ENCODE measurements at regions not wholly inside any gene's neighbourhood (a gene's known extent, or its start where the extent isn't known, plus 50 kb on each side); places are given as distances from the start of the nearest gene placed in this dataset.

- Histone ChIP-seq H3K36me3 (no peaks in the 10 kb centered on the region), H3K4me1 (no peaks in the 10 kb centered on the region), H3K27me3 (no peaks in the 10 kb centered on the region), H3K9me3 (no peaks in the 10 kb centered on the region), H3K27ac (no peak overlapping the region), H3K4me3 (no peak overlapping the region)
- DNase-seq (ENCODE audit: extremely low spot score in 2 of 2) = no peak
- TF ChIP-seq POLR2A (IDR thresholded peaks at IDR 0.05) = no peak
- no peak for TF ChIP-seq CTCF (IDR thresholded peaks at IDR 0.05)
- TF ChIP-seq POLR2AphosphoS5 (IDR thresholded peaks at IDR 0.05; ENCODE audit: insufficient read depth in 1 of 2, low read depth in 1 of 2) = no peak
- intact Hi-C loops (cut with DNase I) = no loop called here
Observed at GRCh38 chr12:40511341-40511740, 180.9 kb upstream of the CNTN1 start.

- no peak for DNase-seq (ENCODE audit: extremely low spot score in 2 of 2)
- TF ChIP-seq POLR2AphosphoS5 (IDR thresholded peaks at IDR 0.05; ENCODE audit: insufficient read depth in 1 of 2, low read depth in 1 of 2) (no peak), CTCF (IDR thresholded peaks at IDR 0.05) (no peak), POLR2A (IDR thresholded peaks at IDR 0.05) (no peak)
- no peaks in the 10 kb centered on the region for H3K27me3 ChIP-seq
Observed at GRCh38 chr12:40515041-40515816, 177.0 kb upstream of the CNTN1 start.

GRCh38 chr12:40522837-40523236 is 169.4 kb upstream of the CNTN1 start:
- intact Hi-C loops (cut with DNase I) = no loop called here
- TF ChIP-seq POLR2A (IDR thresholded peaks at IDR 0.05) = no peak
- TF ChIP-seq POLR2AphosphoS5 (IDR thresholded peaks at IDR 0.05; ENCODE audit: insufficient read depth in 1 of 2, low read depth in 1 of 2) = no peak
- TF ChIP-seq CTCF (IDR thresholded peaks at IDR 0.05) = no peak
- H3K4me1 ChIP-seq = no peaks in the 10 kb centered on the region

More at GRCh38 chr12:40515041-40515816, 177.0 kb upstream of the CNTN1 start:
- intact Hi-C loops (cut with DNase I) = no loop called here
- Histone ChIP-seq H3K4me3 (no peak overlapping the region), H3K4me1 (no peaks in the 10 kb centered on the region), H3K9me3 (no peaks in the 10 kb centered on the region), H3K27ac (no peak overlapping the region), H3K36me3 (no peaks in the 10 kb centered on the region)

GRCh38 chr12:40525054-40525453 is 167.2 kb upstream of the CNTN1 start:
- Histone ChIP-seq H3K27ac (no peak overlapping the region), H3K4me1 (no peaks in the 10 kb centered on the region), H3K36me3 (no peaks in the 10 kb centered on the region), H3K4me3 (no peak overlapping the region), H3K9me3 (no peaks in the 10 kb centered on the region), H3K27me3 (no peaks in the 10 kb centered on the region)
- intact Hi-C loops (cut with DNase I) = no loop called here
- TF ChIP-seq POLR2AphosphoS5 (IDR thresholded peaks at IDR 0.05; ENCODE audit: insufficient read depth in 1 of 2, low read depth in 1 of 2) (no peak), POLR2A (IDR thresholded peaks at IDR 0.05) (no peak), CTCF (IDR thresholded peaks at IDR 0.05) (no peak)
- no peak for DNase-seq (ENCODE audit: extremely low spot score in 2 of 2)

More at GRCh38 chr12:40522837-40523236, 169.4 kb upstream of the CNTN1 start:
- no peak for DNase-seq (ENCODE audit: extremely low spot score in 2 of 2)
- no peaks in the 10 kb centered on the region for H3K36me3 ChIP-seq
- H3K9me3 ChIP-seq = no peaks in the 10 kb centered on the region
- H3K27ac ChIP-seq = no peak overlapping the region
- no peaks in the 10 kb centered on the region for H3K27me3 ChIP-seq
- no peak overlapping the region for H3K4me3 ChIP-seq

- no peak overlapping the region for H3K4me3 ChIP-seq
- no peaks in the 10 kb centered on the region for H3K9me3 ChIP-seq
- H3K27ac ChIP-seq = no peak overlapping the region
- intact Hi-C loops (cut with DNase I) = no loop called here
- H3K36me3 ChIP-seq = no peaks in the 10 kb centered on the region
- no peaks in the 10 kb centered on the region for H3K27me3 ChIP-seq
- no peaks in the 10 kb centered on the region for H3K4me1 ChIP-seq
- DNase-seq (ENCODE audit: extremely low spot score in 2 of 2) = no peak
- TF ChIP-seq POLR2AphosphoS5 (IDR thresholded peaks at IDR 0.05; ENCODE audit: insufficient read depth in 1 of 2, low read depth in 1 of 2) (no peak), CTCF (IDR thresholded peaks at IDR 0.05) (no peak), POLR2A (IDR thresholded peaks at IDR 0.05) (no peak)
Observed at GRCh38 chr12:40534828-40535227, 157.4 kb upstream of the CNTN1 start.
